H54 (cell line): ENCODE measurements at regions not wholly inside any gene's neighbourhood (a gene's known extent, or its start where the extent isn't known, plus 50 kb on each side); places are given as distances from the start of the nearest gene placed in this dataset.

ENCODE experiments used
- DNase-seq: peaks from one replicate; pipeline ENCODE4 v3.0.0; 2011; ENCODE audit warnings: low spot score, mixed read lengths; ENCODE audit not compliant: insufficient read length
- FAIRE-seq: peaks from 3 replicates; lab custom pipeline; 2011; peaks lifted over from hg19 to GRCh38; lab: Jason Lieb, UNC
- POLR2A ChIP-seq: IDR thresholded peaks from 2 replicates; pipeline ENCODE4 v1.6.1; 2011; ENCODE audit warnings: low read depth, mild to moderate bottlenecking, low read length

GRCh38 chr10:64093304-64093703 is 572.1 kb downstream of the REEP3 start:
- FAIRE-seq (no peak), DNase-seq (no peak)
- no peak for TF ChIP-seq POLR2A

- no peak for FAIRE-seq
- DNase-seq: no peak
These were observed 572.8 kb downstream of the REEP3 start for GRCh38 chr10:64093946-64094535.

GRCh38 chr10:64096941-64097340 is 575.7 kb downstream of the REEP3 start:
- no peak for TF ChIP-seq POLR2A
- no peak for FAIRE-seq
- no peak for DNase-seq

More at GRCh38 chr10:64093946-64094535, 572.8 kb downstream of the REEP3 start:
- no peak for TF ChIP-seq POLR2A

- TF ChIP-seq POLR2A: no peak
- no peak for DNase-seq
- FAIRE-seq: no peak
These were observed 576.4 kb downstream of the REEP3 start for GRCh38 chr10:64097391-64098122.

GRCh38 chr10:64098994-64099393 is 577.8 kb downstream of the REEP3 start:
- no peak for FAIRE-seq
- no peak for TF ChIP-seq POLR2A
- DNase-seq: no peak

GRCh38 chr10:64101606-64102263 is 580.5 kb downstream of the REEP3 start:
- TF ChIP-seq POLR2A: no peak
- no peak for FAIRE-seq
- DNase-seq: no peak

GRCh38 chr10:64102264-64102633 is 581.0 kb downstream of the REEP3 start:
- FAIRE-seq (no peak), DNase-seq (no peak)
- no peak for TF ChIP-seq POLR2A

- FAIRE-seq (no peak), DNase-seq (no peak)
- no peak for TF ChIP-seq POLR2A
These were observed 581.7 kb downstream of the REEP3 start for GRCh38 chr10:64102916-64103315.

GRCh38 chr10:64103750-64104470 is 582.7 kb downstream of the REEP3 start:
- no peak for TF ChIP-seq POLR2A
- FAIRE-seq (no peak), DNase-seq (no peak)

GRCh38 chr10:64109926-64110495 is 588.8 kb downstream of the REEP3 start:
- no peak for DNase-seq
- no peak for TF ChIP-seq POLR2A
- FAIRE-seq: no peak

GRCh38 chr10:64112701-64113355 is 591.6 kb downstream of the REEP3 start:
- FAIRE-seq (no peak), DNase-seq (no peak)
- no peak for TF ChIP-seq POLR2A

GRCh38 chr10:64113375-64113774 is 592.2 kb downstream of the REEP3 start:
- FAIRE-seq (no peak), DNase-seq (no peak)
- no peak for TF ChIP-seq POLR2A

GRCh38 chr10:64113792-64114191 is 592.6 kb downstream of the REEP3 start:
- TF ChIP-seq POLR2A: no peak
- DNase-seq (no peak), FAIRE-seq (no peak)
